DMS 273 (cell line): ENCODE measurements at regions not wholly inside any gene's neighbourhood (a gene's known extent, or its start where the extent isn't known, plus 50 kb on each side); places are given as distances from the start of the nearest gene placed in this dataset.

Source experiments
- DNase-seq: peaks from one replicate; lab custom pipeline; 2025; ENCODE audit not compliant: unreplicated experiment; lab: John Stamatoyannopoulos, UW

GRCh38 chr2:150569761-150570160 is 82.3 kb upstream of the RND3 start:
- no peak for DNase-seq

- DNase-seq = no peak
Measured at GRCh38 chr2:150567771-150568301, 80.4 kb upstream of the RND3 start.

- peak; percentile 4 for DNase-seq
Measured at GRCh38 chr2:150566289-150566688, 78.8 kb upstream of the RND3 start.

- no peak for DNase-seq
Measured at GRCh38 chr2:150561076-150561475, 73.6 kb upstream of the RND3 start.

GRCh38 chr2:150557020-150557600 is 69.6 kb upstream of the RND3 start:
- DNase-seq = no peak

- DNase-seq = no peak
Measured at GRCh38 chr2:150555611-150556356, 68.3 kb upstream of the RND3 start.

- DNase-seq = peak; percentile 34
Measured at GRCh38 chr2:150554046-150554445, 66.6 kb upstream of the RND3 start.

- DNase-seq = no peak
Measured at GRCh38 chr2:150552041-150552820, 64.8 kb upstream of the RND3 start.

- no peak for DNase-seq
Measured at GRCh38 chr2:150549381-150549780, 61.9 kb upstream of the RND3 start.

- DNase-seq = peak; percentile 44
Measured at GRCh38 chr2:150548527-150548926, 61.1 kb upstream of the RND3 start.

GRCh38 chr2:150545916-150546315 is 58.4 kb upstream of the RND3 start:
- DNase-seq = no peak

- no peak for DNase-seq
Measured at GRCh38 chr2:150544731-150545130, 57.3 kb upstream of the RND3 start.

GRCh38 chr2:150542692-150543091 is 55.2 kb upstream of the RND3 start:
- DNase-seq = no peak

GRCh38 chr2:150542172-150542571 is 54.7 kb upstream of the RND3 start:
- DNase-seq = no peak

GRCh38 chr2:150538651-150539201 is 51.3 kb upstream of the RND3 start:
- no peak for DNase-seq
